ENCODE measurements at regions not wholly inside any gene's neighbourhood (a gene's known extent, or its start where the extent isn't known, plus 50 kb on each side); places are given as distances from the start of the nearest gene placed in this dataset.

- DNase-seq (ENCODE audit: low spot score): no peak
- Histone ChIP-seq H3K4me1 (ENCODE audit: insufficient read depth) (no peaks in the 10 kb centered on the region), H4K20me1 (ENCODE audit: insufficient read depth, poor library complexity, severe bottlenecking) (no peaks in the 10 kb centered on the region), H3K36me3 (replicated peaks; ENCODE audit: insufficient read depth, low read depth) (no peaks in the 10 kb centered on the region), H3K4me2 (no peak overlapping the region), H3K27me3 (no peaks in the 10 kb centered on the region), H3K9me3 (ENCODE audit: low read depth) (peaks cover 15% of the 10 kb centered on the region), H3K9me2 (replicated peaks; ENCODE audit: insufficient read depth) (no peaks in the 10 kb centered on the region), H3K79me2 (no peaks in the 10 kb centered on the region), H3K27ac (no peak overlapping the region), H3K4me3 (no peak overlapping the region), H2AFZ (no peak overlapping the region)
- no peak for TF ChIP-seq EZH2 (IDR thresholded peaks at IDR 0.05; ENCODE audit: borderline replicate concordance)
- TF ChIP-seq CTCF (IDR thresholded peaks at IDR 0.05; ENCODE audit: poor library complexity): no peak
- TF ChIP-seq EZH2phosphoT487 (IDR thresholded peaks at IDR 0.05; ENCODE audit: low read depth, severe bottlenecking, unreplicated experiment): no peak
- WGBS (ENCODE audit: low lambda C conversion rate, missing lambda C conversion rate): 100% methylated on average over 1 of the region's 1 CpG
Measured at GRCh38 chr18:7301094-7301493, 70.2 kb downstream of the LRRC30 start.

GRCh38 chr18:7303316-7304060 is 72.6 kb downstream of the LRRC30 start:
- Histone ChIP-seq H2AFZ (no peak overlapping the region), H3K9me2 (replicated peaks; ENCODE audit: insufficient read depth) (no peaks in the 10 kb centered on the region), H3K27ac (no peak overlapping the region), H3K79me2 (no peaks in the 10 kb centered on the region), H3K9me3 (ENCODE audit: low read depth) (peaks cover 6% of the 10 kb centered on the region), H3K4me3 (no peak overlapping the region), H3K36me3 (replicated peaks; ENCODE audit: insufficient read depth, low read depth) (no peaks in the 10 kb centered on the region), H3K27me3 (no peaks in the 10 kb centered on the region), H4K20me1 (ENCODE audit: insufficient read depth, poor library complexity, severe bottlenecking) (no peaks in the 10 kb centered on the region), H3K4me2 (no peak overlapping the region), H3K4me1 (ENCODE audit: insufficient read depth) (no peaks in the 10 kb centered on the region)
- TF ChIP-seq CTCF (IDR thresholded peaks at IDR 0.05; ENCODE audit: poor library complexity) (no peak), EZH2 (IDR thresholded peaks at IDR 0.05; ENCODE audit: borderline replicate concordance) (no peak), EZH2phosphoT487 (IDR thresholded peaks at IDR 0.05; ENCODE audit: low read depth, severe bottlenecking, unreplicated experiment) (no peak)
- DNase-seq (ENCODE audit: low spot score): no peak
- WGBS (ENCODE audit: low lambda C conversion rate, missing lambda C conversion rate): 57% methylated on average over 4 of the region's 4 CpGs

- H3K4me3 ChIP-seq: no peak overlapping the region
Measured at GRCh38 chr18:7304061-7304370, 73.1 kb downstream of the LRRC30 start.

More at GRCh38 chr18:7304061-7304370, 73.1 kb downstream of the LRRC30 start:
- Histone ChIP-seq H3K36me3 (replicated peaks; ENCODE audit: insufficient read depth, low read depth) (no peaks in the 10 kb centered on the region), H4K20me1 (ENCODE audit: insufficient read depth, poor library complexity, severe bottlenecking) (no peaks in the 10 kb centered on the region), H3K27ac (no peak overlapping the region), H3K4me1 (ENCODE audit: insufficient read depth) (no peaks in the 10 kb centered on the region), H3K4me2 (no peak overlapping the region), H2AFZ (no peak overlapping the region), H3K9me3 (ENCODE audit: low read depth) (peaks cover under 1% of the 10 kb centered on the region), H3K27me3 (no peaks in the 10 kb centered on the region), H3K79me2 (no peaks in the 10 kb centered on the region), H3K9me2 (replicated peaks; ENCODE audit: insufficient read depth) (no peaks in the 10 kb centered on the region)
- no peak for TF ChIP-seq EZH2 (IDR thresholded peaks at IDR 0.05; ENCODE audit: borderline replicate concordance)
- no peak for TF ChIP-seq EZH2phosphoT487 (IDR thresholded peaks at IDR 0.05; ENCODE audit: low read depth, severe bottlenecking, unreplicated experiment)
- no peak for TF ChIP-seq CTCF (IDR thresholded peaks at IDR 0.05; ENCODE audit: poor library complexity)
- DNase-seq (ENCODE audit: low spot score): no peak
- WGBS (ENCODE audit: low lambda C conversion rate, missing lambda C conversion rate): 72% methylated on average over 6 of the region's 6 CpGs

Data from hepatocyte (in vitro differentiated cells).